Activated CD4-positive, alpha-beta T cell treated with anti-CD3 and anti-CD28 coated beads, Interleukin-2, amount 50 U/mL, for 24 hours (primary cell): ENCODE measurements at regions not wholly inside any gene's neighbourhood (a gene's known extent, or its start where the extent isn't known, plus 50 kb on each side); places are given as distances from the start of the nearest gene placed in this dataset.
"Not testable (repeated sequence)": the region's sequence is repeated elsewhere in the genome, so short reads cannot be mapped to it uniquely, and the experiment has no call there.

ENCODE experiments used
- DNase-seq, 2 donors: peaks; one replicate each; pipeline ENCODE4 v3.0.0-alpha.2; 2020; ENCODE audit warnings: low read depth in 1 of 2, low spot score in 1 of 2

DNA sequence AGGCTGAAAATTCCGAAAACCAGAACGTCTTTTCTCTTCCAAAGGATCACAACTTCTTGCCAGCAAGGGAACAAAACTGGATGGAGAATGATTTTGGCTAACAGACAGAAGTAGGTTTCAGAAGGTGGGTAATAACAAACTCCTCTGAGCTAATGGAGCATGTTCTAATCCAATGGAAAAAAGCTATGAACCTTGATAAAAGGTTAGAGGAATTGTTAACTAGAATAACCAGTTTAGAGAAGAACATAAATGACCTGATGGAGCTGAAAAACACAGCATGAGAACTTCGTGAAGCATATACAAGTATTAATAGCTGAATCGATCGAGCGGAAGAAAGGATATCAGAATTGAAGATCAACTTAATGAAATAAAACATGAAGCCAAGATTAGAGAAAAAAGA, 626.7 kb upstream of the KCNMB2 start:
- not testable (repeated sequence) for DNase-seq

DNA sequence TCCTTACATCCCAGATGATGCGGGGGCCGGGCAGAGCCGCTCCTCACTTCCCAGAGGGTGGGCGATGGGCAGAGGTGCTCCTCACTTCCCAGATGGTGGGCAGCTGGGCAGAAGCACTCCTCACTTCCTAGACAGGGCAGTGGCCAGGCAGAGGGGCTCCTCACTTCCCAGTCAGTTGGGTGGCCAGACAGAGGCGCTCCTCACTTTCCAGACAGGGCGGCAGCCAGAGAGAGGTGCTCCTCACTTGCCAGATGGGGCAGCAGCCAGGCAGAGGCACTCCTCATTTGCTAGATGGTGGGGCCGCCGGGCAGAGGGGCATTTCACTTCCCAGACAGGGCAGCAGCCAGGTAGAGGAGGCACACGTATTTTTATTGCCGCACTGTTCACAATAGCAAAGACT, 622.0 kb upstream of the KCNMB2 start:
- DNase-seq, result no peak

DNA sequence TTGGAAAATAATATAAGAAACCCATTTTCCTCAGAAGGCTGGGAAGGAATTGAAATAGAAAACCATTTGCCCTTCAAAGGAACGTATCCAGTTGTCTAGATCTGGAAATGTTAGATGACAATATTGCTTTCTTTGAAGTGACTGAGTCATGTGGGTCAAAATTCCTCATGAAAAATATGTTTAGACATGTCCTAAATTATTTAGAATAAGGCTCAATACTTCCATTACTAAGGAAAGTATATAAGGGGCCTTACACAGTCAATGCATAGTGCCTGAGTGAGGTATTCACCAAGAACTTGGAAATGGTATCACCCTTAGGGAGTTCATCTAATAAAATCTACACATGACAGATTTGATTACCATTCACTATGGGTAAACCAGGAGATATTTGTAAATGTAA, 619.8 kb upstream of the KCNMB2 start:
- DNase-seq, result no peak

DNA sequence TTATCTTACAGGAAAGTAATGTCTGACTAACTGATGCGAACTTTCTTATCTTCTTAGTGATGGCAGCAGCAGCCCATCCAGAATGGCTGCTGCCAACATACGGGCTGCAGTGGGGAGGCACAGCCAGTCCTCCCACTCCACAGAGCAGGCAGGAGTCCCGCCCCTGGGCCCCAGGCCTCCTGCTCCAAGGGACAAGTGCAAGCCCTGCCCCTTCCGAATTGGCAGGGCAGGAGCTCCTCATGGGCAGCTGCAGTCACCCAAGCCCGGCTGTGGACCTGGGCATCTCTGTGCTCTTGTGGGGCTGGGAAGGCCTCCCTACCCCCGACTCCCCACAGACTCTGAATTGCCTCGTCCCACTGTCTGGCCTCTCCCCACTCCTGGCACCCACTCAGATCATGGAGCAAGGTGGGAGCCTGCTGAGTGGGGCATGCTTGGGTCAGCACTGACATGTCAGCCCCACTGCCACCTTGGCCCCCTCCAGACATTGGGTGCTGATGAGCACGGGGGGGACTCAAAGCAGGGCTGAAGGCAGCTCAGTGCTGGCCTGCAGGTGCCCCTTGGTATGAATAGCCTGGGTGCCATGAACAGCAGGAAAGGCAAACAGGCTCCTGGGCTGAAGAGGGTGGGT, 618.9 kb upstream of the KCNMB2 start:
- DNase-seq, result no peak

DNA sequence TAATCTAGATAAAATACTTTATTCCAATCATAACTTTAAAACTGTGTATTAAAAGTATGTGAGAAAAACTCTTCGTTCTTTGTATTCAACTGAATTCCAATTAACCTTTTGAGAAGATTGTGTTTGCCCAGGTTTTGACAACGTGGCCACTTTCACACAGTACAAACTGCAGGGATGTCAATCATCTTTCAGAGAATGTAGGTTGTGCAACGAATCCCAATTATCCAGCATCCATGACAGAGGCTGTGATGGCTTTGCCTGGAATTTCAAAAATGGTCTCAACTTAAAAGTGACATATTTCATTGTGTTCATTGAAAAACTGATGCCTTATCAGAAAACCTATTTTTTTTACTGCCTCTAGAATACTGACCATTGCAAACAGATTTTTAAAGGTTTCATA, 615.1 kb upstream of the KCNMB2 start:
- no peak for DNase-seq

DNA sequence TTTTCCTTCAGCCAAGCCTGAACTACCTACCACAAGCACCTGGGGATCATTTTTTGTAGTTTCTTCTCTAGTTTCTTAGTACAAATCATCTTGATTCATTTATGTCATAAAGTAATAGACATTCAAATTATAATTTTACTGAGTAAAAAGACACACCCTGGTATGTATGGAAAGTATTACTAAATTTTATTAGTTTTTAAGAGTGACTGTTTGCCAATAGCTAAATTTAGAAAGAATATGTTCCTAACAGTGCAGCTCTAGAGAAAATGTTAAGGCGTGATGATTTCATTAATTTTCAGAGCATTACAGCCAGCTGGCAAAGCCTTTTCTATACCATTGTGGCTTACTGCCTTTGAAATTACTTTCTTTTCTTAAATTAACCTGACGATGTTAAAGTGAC, 612.0 kb upstream of the KCNMB2 start:
- DNase-seq, result no peak

DNA sequence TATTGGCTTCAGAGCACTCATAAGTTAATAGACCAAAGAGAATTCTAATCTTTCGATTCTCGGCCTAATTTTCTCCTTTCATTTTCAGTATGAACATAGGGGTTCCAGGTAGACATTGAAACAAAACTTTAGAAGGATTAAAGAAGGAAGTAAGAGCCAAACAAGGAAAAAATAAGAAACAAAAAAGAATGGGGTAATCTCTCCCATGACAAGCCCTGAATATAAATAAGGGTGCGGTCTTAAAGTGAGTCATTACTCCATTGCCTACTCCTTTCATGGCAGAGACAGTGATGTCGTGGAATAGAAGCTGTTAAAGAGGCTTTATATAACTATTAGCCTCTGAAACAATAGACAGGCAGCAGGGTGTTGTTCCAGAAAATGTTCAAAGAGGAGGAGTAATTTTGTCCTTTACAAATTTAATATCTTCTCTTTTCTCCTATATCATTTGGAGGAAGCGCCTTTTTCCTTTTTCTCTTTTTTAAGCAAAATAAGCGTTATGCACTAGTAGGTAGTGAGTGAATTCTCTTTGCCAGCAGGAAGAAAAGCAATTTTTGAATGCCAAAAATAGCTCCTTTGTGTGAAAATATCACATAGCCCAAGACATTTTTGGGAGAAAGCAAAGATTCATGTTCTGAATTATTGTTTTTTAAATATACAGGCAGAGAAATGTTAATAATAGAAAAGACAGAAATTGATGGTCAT, 607.9 kb upstream of the KCNMB2 start:
- DNase-seq, result no peak

DNA sequence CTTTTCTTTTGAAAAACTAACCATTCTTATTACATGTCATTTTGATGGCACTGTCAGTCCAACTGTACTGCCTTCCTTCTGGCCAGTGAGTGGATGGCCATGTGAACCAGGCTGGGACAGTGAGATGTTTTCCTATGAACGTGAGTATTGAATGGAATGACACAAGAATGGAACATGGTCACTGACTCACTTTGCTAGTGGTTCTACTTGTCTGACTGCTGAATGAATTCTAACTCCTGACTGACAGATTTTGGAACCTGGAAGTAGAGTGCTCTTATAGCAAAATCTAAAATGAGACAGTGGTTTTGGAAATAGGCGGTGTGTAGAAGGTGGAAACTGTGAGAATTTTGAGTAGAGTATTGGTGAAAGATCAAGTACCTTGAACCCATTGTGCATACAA, 606.9 kb upstream of the KCNMB2 start:
- no peak for DNase-seq

DNA sequence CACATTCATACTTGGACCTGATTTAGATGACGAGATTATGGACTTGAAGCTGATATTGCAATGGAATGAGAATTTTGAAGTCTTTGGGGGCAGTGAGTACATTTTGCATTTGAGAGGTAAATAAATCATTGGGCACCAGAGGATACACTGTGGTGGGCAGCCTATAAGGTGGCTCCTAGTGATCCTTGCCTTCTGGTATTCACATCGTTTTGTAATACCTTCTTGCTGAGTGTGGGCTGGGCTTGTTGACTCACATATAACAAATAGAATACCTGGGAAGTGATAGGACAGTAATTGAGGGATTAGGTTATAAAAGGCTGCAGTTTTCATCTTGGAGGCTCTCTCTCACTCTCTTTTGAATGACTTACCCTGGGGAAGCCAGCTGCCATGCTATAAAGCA, 605.5 kb upstream of the KCNMB2 start:
- DNase-seq, result no peak

DNA sequence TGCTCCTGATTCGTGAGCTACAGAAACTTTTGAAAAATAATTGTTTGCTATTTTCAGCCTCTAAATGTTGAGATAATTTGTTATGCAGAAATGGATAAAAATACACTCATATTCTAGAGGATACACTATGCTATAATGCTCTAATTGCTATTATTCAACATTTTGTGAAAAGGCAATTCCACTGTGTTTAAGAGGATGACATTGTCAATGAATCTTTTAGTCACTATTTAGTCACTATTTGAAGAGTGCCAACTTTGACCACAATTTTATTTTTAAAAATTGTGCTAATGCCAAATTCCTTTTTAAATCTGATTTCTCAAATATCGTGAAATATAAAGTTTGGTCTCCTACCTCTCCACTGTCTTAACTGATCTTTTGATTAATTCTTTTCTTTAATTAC, 604.9 kb upstream of the KCNMB2 start:
- no peak for DNase-seq

DNA sequence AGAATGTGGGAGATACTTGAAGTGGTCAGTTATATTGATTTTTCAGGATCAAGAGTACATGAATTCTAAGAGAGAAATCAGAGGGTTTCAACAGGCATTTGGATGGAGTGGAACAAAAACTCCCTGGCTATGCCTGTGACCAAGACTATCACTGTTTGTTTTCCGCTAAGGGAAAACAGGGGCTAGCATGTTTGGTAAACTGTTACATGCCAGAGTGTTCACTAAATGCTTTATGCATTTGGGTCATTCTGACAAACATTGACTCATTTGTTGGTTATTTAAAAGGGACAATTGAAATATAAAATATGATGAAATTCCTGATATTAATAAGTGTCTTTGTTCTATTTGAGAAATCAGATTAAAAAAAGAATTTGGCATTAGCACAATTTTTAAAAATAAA, 603.9 kb upstream of the KCNMB2 start:
- no peak for DNase-seq

DNA sequence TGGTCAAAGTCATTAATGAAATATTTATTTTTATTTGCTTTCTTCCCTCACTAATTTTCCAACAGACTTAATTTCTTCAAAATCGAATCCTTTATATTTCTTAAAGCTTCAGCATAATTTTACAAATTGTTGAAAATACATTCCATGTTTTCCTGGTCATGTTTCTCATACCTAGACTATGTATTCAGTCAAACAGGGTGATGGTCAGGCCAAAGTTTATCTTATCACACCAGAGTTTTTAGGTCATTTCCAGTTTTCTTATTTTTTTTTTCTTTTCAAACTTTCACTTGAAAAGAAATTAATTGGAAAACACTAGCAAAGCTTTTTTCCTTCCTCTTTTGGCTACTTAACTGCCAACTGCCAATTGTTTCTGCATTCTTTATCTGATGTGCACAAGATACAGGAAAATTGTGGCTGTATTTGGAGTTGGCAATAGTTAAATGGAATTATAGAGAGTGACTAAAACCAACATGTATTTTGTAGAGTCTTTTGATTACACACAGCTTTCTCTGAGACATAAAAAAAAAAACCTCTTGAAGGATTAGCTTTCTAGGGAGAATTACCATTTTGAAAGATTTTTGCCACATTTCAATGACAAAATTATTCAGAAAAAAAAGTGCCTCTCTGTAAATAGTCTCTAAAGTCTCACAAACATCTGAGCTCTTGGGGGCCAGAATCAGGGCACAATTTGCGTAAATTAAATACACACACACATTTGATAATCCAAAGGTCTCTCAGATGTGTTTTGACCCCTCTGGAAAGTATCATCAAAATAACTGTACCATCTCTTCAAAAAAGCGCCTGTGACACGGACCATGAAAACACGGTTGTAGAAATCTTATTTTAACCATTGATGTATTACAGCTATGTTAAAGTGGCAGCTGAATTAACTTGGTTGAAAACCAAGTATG, 603.2 kb upstream of the KCNMB2 start:
- no peak for DNase-seq

DNA sequence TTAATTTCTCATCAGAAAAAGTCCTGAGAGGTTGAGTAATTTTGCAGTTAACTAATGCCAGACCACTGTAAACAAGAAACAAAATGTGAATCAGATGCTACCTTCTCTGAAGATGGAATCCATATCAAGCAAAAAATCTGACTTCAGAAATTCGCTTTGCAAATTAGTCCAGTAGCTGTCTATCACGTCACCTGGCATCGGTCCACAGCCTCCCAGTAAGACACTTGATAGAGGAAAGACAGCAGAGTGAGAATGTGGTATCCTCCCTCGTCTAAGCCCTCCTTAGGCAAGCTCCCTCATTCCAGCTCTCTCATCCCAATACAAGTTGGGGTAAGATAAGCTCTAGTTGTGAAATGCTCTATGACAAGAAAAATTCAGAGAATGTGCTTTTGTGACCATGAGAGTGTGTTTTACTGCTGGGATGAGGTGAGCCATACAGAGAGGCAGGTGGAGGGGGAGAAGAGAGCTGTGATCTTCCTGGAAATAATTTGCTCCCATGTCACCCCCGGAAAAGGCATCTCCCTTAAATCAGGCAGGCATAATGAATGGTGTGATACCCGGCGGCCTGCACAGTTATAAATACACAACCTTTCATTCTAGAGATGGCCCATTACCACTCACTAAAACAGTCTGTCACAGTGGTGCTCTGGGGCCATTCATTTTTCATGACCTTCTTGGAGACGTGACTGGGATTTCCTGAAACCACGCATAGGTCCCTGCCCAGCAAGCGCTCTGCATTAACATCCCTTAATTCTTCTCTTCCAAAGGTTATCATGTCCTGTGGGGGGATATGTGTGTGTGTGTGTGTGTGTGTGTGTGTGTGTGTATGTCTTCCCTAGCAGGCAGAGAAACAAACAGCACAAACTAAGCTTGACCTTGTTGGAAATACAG, 602.0 kb upstream of the KCNMB2 start:
- DNase-seq, result no peak

DNA sequence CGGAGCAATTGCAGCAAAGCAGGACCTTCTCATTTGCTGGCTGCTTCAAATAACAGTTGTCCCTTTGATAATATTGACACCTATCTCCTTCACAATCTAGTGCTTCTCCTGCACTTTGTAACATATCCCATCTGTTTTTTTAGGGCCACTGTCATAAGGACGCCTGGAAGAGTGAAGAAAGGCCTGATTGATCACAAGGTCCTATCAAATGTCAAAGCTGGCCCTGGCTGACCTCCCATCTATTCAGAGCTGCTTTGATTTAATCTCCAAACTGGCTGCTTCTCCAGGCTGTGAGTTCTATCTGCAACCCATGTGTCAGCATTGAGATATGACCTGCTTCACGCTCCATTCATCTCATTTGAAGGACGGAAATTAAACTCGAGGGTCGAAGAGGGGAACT, 601.2 kb upstream of the KCNMB2 start:
- no peak for DNase-seq

DNA sequence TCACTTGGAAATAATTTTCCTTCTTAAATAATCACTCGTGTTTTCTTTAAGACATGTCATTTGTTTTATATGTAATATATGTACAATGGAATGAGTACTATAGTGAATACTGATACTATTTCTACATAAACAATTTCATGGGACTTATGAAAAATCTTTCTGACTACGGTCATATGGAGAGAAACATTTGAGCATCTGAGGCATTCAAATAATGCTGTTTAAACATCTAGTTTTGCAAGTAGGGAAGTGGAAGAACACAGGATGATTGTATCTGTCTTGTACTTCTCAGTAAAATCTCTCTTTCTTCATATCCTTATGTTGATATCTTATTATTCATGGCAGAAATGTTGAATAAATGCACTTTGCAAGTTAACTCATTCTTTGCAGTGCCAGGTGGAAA, 599.5 kb upstream of the KCNMB2 start:
- no peak for DNase-seq

DNA sequence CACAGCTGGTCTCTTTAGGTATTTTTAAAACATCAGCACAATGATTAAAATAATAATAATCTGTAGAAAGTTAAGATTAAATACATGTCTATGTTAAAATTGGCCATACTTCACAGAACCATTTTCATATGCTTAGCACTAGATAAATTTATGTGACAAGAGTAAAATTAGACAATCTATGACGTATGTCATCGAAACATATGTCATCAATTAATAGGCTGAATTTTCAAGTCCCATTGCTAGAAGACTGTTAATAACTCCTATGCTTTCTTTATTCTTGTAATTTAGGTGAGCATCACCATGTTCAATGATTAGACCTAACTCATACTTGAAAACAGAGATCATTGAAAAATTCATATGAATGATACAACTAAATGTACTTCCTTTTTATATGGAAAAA, 593.3 kb upstream of the KCNMB2 start:
- DNase-seq, result no peak

DNA sequence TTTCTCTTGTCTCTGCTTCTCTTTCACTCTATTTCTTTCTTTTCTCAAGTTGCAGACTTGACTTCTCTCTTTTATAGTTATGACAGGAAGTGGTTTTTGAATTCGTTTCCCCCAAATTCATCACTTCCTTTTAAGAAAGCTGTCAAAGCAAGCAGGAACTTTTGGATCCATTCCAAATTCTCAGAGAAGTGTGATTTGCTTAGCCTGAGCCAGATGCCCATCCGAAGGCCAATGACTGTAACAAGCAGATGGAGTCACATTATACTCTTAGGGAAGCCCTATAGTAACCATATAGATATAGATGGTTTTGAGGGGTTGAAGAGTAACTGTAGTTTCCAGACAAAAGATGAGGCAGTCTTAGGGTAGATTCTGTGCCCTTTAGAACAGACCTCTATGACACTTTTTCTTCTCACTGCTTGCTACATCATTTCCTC, 592.0 kb upstream of the KCNMB2 start:
- no peak for DNase-seq

DNA sequence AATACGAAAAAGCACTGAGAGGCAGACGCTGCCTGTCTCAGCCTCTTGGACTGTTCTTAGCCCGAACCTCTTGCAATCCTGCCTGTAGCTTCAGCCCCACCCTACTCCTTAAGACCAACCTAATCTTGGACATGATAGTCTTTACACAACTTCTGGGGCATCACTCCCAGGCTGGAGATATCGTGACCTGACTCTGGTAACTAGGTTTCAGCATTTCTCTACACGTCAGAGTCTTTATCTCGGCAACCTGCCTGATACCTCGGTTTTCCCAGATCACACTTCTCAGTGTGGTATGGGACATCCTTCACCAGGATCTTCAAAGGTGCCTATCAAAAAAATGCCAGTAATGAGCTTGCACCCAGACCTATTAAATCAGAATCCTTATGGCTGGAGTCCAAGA, 590.2 kb upstream of the KCNMB2 start:
- DNase-seq, result no peak

DNA sequence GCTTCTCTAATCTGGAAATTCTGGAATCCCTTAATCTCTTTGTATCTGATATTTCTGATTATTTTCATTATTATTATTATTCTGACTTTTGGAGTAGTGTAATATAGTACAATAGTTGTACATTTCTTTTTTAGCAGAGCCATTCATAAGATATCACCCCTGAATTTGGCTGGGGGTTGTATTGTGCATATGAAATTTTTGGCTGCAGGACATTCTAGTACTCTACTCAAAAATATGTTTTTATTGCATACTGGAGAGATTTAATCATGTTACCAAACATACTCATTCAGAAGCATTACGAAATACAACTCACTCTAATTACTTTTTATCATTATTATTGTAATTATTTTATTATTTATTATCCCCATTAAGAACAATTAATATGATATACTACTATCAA, 589.7 kb upstream of the KCNMB2 start:
- no peak for DNase-seq

DNA sequence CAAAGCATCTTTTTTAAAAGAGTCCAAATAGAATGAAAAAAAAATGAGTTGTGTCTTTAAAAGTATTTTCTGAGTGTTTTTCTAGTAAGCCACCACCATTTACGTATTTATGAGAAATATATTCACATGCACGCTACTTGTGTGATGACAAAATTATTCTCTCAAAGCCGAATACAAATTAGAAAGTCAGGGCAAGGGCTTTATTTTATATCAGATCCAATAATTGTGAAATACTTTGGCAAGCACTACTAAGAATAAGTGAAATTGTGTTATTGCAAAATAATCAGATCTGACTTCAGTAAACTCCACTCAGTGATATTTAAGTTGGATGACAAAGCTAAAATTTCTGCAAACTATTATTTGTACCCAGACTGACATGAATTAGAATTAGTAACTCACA, 589.3 kb upstream of the KCNMB2 start:
- no peak for DNase-seq

DNA sequence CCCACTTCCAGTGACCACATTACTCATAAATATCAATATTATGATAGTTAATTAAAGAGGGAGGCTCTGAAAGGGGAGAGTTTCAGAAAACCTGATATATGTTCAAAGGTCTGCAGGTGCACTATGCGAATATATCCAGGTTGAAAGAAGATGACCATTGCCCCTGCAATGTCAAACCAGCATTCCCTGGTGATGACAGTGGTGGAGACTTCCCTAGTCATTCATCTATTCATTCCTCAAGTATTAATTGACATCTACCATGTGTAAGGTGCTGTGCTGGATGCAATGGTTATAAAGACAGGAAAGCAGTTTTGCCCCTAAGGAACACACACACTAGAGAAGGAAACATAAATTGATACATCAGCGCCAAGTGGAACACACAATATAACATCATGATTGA, 588.3 kb upstream of the KCNMB2 start:
- no peak for DNase-seq
